ENCODE measurements at regions not wholly inside any gene's neighbourhood (a gene's known extent, or its start where the extent isn't known, plus 50 kb on each side); places are given as distances from the start of the nearest gene placed in this dataset.
A peak's percentile ranks its signal among the peaks of the same experiment; 100 is the strongest.

- H3K4ac ChIP-seq (ENCODE audit: low read depth, low read length), result no peak overlapping the region
- no peaks in the 10 kb centered on the region for H3K4me1 ChIP-seq (ENCODE audit: control insufficient read depth, low read depth, low read length)
- H2BK120ac ChIP-seq (ENCODE audit: low read depth, low read length), result no peak overlapping the region
- H3K18ac ChIP-seq (ENCODE audit: low read length), result no peak overlapping the region
- H3K27ac ChIP-seq (ENCODE audit: low read depth, low read length), result no peak overlapping the region
- DNase-seq, result no peak
- no peaks in the 10 kb centered on the region for H3K36me3 ChIP-seq (ENCODE audit: control insufficient read depth, insufficient read depth, low read length)
- no peak overlapping the region for H3K56ac ChIP-seq (ENCODE audit: low read length)
- H3K23ac ChIP-seq (ENCODE audit: low read length), result no peak overlapping the region
- H4K8ac ChIP-seq (ENCODE audit: low read depth, low read length), result no peak overlapping the region
- H2BK5ac ChIP-seq (ENCODE audit: low read length), result no peak overlapping the region
- WGBS (ENCODE audit: extremely low coverage, insufficient coverage, low lambda C conversion rate), result no CpG with 5 or more reads among the region's 6 CpGs
- H3K27me3 ChIP-seq (ENCODE audit: insufficient read depth, low read length, poor library complexity), result no peaks in the 10 kb centered on the region
- H3K4me2 ChIP-seq (ENCODE audit: low read length), result no peak overlapping the region
- H3K4me3 ChIP-seq (ENCODE audit: low read length), result no peak overlapping the region
- no peak overlapping the region for H3K9ac ChIP-seq (ENCODE audit: low read length)
- no peaks in the 10 kb centered on the region for H3K79me1 ChIP-seq (ENCODE audit: low read length)
- H2AK5ac ChIP-seq (ENCODE audit: low read length), result no peak overlapping the region
- no peaks in the 10 kb centered on the region for H3K79me2 ChIP-seq (ENCODE audit: control insufficient read depth, insufficient read depth, low read length)
- no peak overlapping the region for H2BK15ac ChIP-seq (replicated peaks; ENCODE audit: low read depth)
- no peak overlapping the region for H4K5ac ChIP-seq (ENCODE audit: low read length)
Observed at GRCh38 chr7:10116511-10116910, 857.2 kb upstream of the PHF14 start.

- Histone ChIP-seq H2BK5ac (ENCODE audit: low read length) (no peak overlapping the region), H4K5ac (ENCODE audit: low read length) (no peak overlapping the region), H3K23ac (ENCODE audit: low read length) (no peak overlapping the region), H3K4ac (ENCODE audit: low read depth, low read length) (no peak overlapping the region), H3K4me2 (ENCODE audit: low read length) (no peak overlapping the region), H2AK5ac (ENCODE audit: low read length) (no peak overlapping the region), H3K18ac (ENCODE audit: low read length) (no peak overlapping the region), H3K79me2 (ENCODE audit: control insufficient read depth, insufficient read depth, low read length) (no peaks in the 10 kb centered on the region), H3K56ac (ENCODE audit: low read length) (no peak overlapping the region), H4K8ac (ENCODE audit: low read depth, low read length) (no peak overlapping the region), H3K4me3 (ENCODE audit: low read length) (no peak overlapping the region), H2BK120ac (ENCODE audit: low read depth, low read length) (no peak overlapping the region), H3K27ac (ENCODE audit: low read depth, low read length) (no peak overlapping the region), H3K27me3 (ENCODE audit: insufficient read depth, low read length, poor library complexity) (no peaks in the 10 kb centered on the region), H3K79me1 (ENCODE audit: low read length) (no peaks in the 10 kb centered on the region), H2BK15ac (replicated peaks; ENCODE audit: low read depth) (no peak overlapping the region), H3K9ac (ENCODE audit: low read length) (no peak overlapping the region), H3K36me3 (ENCODE audit: control insufficient read depth, insufficient read depth, low read length) (no peaks in the 10 kb centered on the region), H3K4me1 (ENCODE audit: control insufficient read depth, low read depth, low read length) (no peaks in the 10 kb centered on the region)
- no CpG with 5 or more reads among the region's 1 CpG for WGBS (ENCODE audit: extremely low coverage, insufficient coverage, low lambda C conversion rate)
- no peak for DNase-seq
Observed at GRCh38 chr7:10117815-10118214, 855.9 kb upstream of the PHF14 start.

DNA sequence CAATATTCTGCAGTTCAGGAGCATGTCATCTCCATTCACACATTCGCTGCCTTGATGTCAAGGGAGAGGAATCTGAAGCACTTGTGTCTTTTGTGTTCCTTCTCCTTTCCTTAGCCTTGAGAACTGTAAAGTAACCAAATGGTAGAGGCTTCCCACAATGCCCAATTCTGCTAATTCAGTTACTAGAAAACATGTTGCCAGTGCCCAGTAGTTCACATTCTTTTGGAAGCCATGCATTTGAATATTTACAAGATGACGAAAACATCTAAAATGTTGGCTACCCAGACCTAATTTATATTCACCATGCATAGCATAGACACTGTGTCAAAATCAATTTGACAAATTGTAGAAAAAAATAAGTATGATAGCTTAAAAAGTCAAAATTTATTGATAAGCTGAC is 852.7 kb upstream of the PHF14 start:
- WGBS (ENCODE audit: extremely low coverage, insufficient coverage, low lambda C conversion rate), result no CpG with 5 or more reads among the region's 2 CpGs
- H3K27ac ChIP-seq (ENCODE audit: low read depth, low read length), result no peak overlapping the region

GRCh38 chr7:10121631-10122030 is 852.0 kb upstream of the PHF14 start:
- peak; percentile 17 for DNase-seq
- Histone ChIP-seq H3K79me2 (ENCODE audit: control insufficient read depth, insufficient read depth, low read length) (no peaks in the 10 kb centered on the region), H2BK120ac (ENCODE audit: low read depth, low read length) (no peak overlapping the region), H3K4me3 (ENCODE audit: low read length) (no peak overlapping the region), H2BK15ac (replicated peaks; ENCODE audit: low read depth) (no peak overlapping the region), H2BK5ac (ENCODE audit: low read length) (no peak overlapping the region), H4K5ac (ENCODE audit: low read length) (no peak overlapping the region), H3K79me1 (ENCODE audit: low read length) (no peaks in the 10 kb centered on the region), H4K8ac (ENCODE audit: low read depth, low read length) (no peak overlapping the region), H3K27ac (ENCODE audit: low read depth, low read length) (no peak overlapping the region), H3K4me2 (ENCODE audit: low read length) (no peak overlapping the region), H3K36me3 (ENCODE audit: control insufficient read depth, insufficient read depth, low read length) (no peaks in the 10 kb centered on the region), H3K4ac (ENCODE audit: low read depth, low read length) (no peak overlapping the region), H2AK5ac (ENCODE audit: low read length) (no peak overlapping the region), H3K9ac (ENCODE audit: low read length) (no peak overlapping the region), H3K18ac (ENCODE audit: low read length) (peak overlapping the region; percentile 41), H3K23ac (ENCODE audit: low read length) (no peak overlapping the region), H3K56ac (ENCODE audit: low read length) (no peak overlapping the region), H3K4me1 (ENCODE audit: control insufficient read depth, low read depth, low read length) (no peaks in the 10 kb centered on the region), H3K27me3 (ENCODE audit: insufficient read depth, low read length, poor library complexity) (no peaks in the 10 kb centered on the region)
- WGBS (ENCODE audit: extremely low coverage, insufficient coverage, low lambda C conversion rate), result no CpG with 5 or more reads among the region's 2 CpGs

More for the DNA sequence above, 852.7 kb upstream of the PHF14 start:
- Histone ChIP-seq H2BK120ac (ENCODE audit: low read depth, low read length) (no peak overlapping the region), H3K79me2 (ENCODE audit: control insufficient read depth, insufficient read depth, low read length) (no peaks in the 10 kb centered on the region), H3K27me3 (ENCODE audit: insufficient read depth, low read length, poor library complexity) (no peaks in the 10 kb centered on the region), H3K9ac (ENCODE audit: low read length) (no peak overlapping the region), H3K18ac (ENCODE audit: low read length) (no peak overlapping the region), H2BK15ac (replicated peaks; ENCODE audit: low read depth) (no peak overlapping the region), H4K8ac (ENCODE audit: low read depth, low read length) (no peak overlapping the region), H3K79me1 (ENCODE audit: low read length) (no peaks in the 10 kb centered on the region), H3K4ac (ENCODE audit: low read depth, low read length) (no peak overlapping the region), H3K4me1 (ENCODE audit: control insufficient read depth, low read depth, low read length) (no peaks in the 10 kb centered on the region), H3K36me3 (ENCODE audit: control insufficient read depth, insufficient read depth, low read length) (no peaks in the 10 kb centered on the region), H3K56ac (ENCODE audit: low read length) (no peak overlapping the region), H3K4me3 (ENCODE audit: low read length) (no peak overlapping the region), H3K23ac (ENCODE audit: low read length) (no peak overlapping the region), H4K5ac (ENCODE audit: low read length) (no peak overlapping the region), H2BK5ac (ENCODE audit: low read length) (no peak overlapping the region), H3K4me2 (ENCODE audit: low read length) (no peak overlapping the region), H2AK5ac (ENCODE audit: low read length) (no peak overlapping the region)
- peak; percentile 49 for DNase-seq

DNA sequence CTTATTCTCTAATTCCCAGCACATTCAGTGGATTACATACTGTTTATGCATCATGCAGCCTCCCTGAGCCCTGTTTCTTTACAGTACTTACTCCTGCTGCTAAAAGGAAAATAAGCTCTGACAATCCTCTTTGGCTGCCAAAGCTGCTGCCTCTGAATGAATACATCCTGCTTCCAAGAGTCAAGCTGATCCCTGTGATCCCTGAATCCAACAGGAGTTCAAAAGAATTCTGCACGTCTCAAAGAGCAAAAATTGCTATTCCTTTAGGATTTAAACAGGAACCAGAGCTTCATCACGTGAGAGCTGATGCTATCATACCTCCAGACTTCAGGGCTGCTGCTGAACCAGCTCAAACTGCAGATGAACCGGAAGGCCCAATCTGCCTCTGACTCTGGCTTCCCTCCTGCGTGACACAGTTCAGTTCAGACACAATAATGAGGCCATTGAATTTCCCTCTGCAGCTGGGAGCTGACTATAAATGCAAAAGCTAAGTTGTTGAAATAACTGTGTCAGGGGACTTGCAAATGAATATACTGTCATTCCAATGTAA is 851.0 kb upstream of the PHF14 start:
- Histone ChIP-seq H4K8ac (ENCODE audit: low read depth, low read length) (no peak overlapping the region), H3K27me3 (ENCODE audit: insufficient read depth, low read length, poor library complexity) (no peaks in the 10 kb centered on the region), H3K27ac (ENCODE audit: low read depth, low read length) (no peak overlapping the region), H2BK120ac (ENCODE audit: low read depth, low read length) (no peak overlapping the region), H3K36me3 (ENCODE audit: control insufficient read depth, insufficient read depth, low read length) (no peaks in the 10 kb centered on the region), H3K79me1 (ENCODE audit: low read length) (no peaks in the 10 kb centered on the region), H4K5ac (ENCODE audit: low read length) (no peak overlapping the region), H3K4me3 (ENCODE audit: low read length) (no peak overlapping the region), H3K23ac (ENCODE audit: low read length) (no peak overlapping the region), H2AK5ac (ENCODE audit: low read length) (no peak overlapping the region), H3K56ac (ENCODE audit: low read length) (no peak overlapping the region), H3K79me2 (ENCODE audit: control insufficient read depth, insufficient read depth, low read length) (no peaks in the 10 kb centered on the region), H3K4ac (ENCODE audit: low read depth, low read length) (no peak overlapping the region), H3K4me1 (ENCODE audit: control insufficient read depth, low read depth, low read length) (no peaks in the 10 kb centered on the region), H3K4me2 (ENCODE audit: low read length) (no peak overlapping the region), H2BK5ac (ENCODE audit: low read length) (no peak overlapping the region), H3K9ac (ENCODE audit: low read length) (no peak overlapping the region), H3K18ac (ENCODE audit: low read length) (no peak overlapping the region), H2BK15ac (replicated peaks; ENCODE audit: low read depth) (no peak overlapping the region)
- WGBS (ENCODE audit: extremely low coverage, insufficient coverage, low lambda C conversion rate), result no CpG with 5 or more reads among the region's 4 CpGs
- DNase-seq, result peak; percentile 14

GRCh38 chr7:10128748-10129147 is 844.9 kb upstream of the PHF14 start:
- Histone ChIP-seq H3K18ac (ENCODE audit: low read length) (no peak overlapping the region), H3K27ac (ENCODE audit: low read depth, low read length) (no peak overlapping the region), H3K9ac (ENCODE audit: low read length) (no peak overlapping the region), H3K4me3 (ENCODE audit: low read length) (no peak overlapping the region), H2BK5ac (ENCODE audit: low read length) (no peak overlapping the region), H4K8ac (ENCODE audit: low read depth, low read length) (no peak overlapping the region), H3K23ac (ENCODE audit: low read length) (no peak overlapping the region), H3K79me1 (ENCODE audit: low read length) (no peaks in the 10 kb centered on the region), H2BK15ac (replicated peaks; ENCODE audit: low read depth) (no peak overlapping the region), H3K4me2 (ENCODE audit: low read length) (no peak overlapping the region), H3K27me3 (ENCODE audit: insufficient read depth, low read length, poor library complexity) (no peaks in the 10 kb centered on the region), H3K36me3 (ENCODE audit: control insufficient read depth, insufficient read depth, low read length) (no peaks in the 10 kb centered on the region), H4K5ac (ENCODE audit: low read length) (no peak overlapping the region), H2BK120ac (ENCODE audit: low read depth, low read length) (no peak overlapping the region), H3K4me1 (ENCODE audit: control insufficient read depth, low read depth, low read length) (no peaks in the 10 kb centered on the region), H2AK5ac (ENCODE audit: low read length) (no peak overlapping the region), H3K4ac (ENCODE audit: low read depth, low read length) (no peak overlapping the region), H3K56ac (ENCODE audit: low read length) (no peak overlapping the region), H3K79me2 (ENCODE audit: control insufficient read depth, insufficient read depth, low read length) (no peaks in the 10 kb centered on the region)
- peak; percentile 22 for DNase-seq
- WGBS (ENCODE audit: extremely low coverage, insufficient coverage, low lambda C conversion rate), result no CpG with 5 or more reads among the region's 1 CpG
